Tibial nerve (tissue), 4 donors: ENCODE measurements at regions not wholly inside any gene's neighbourhood (a gene's known extent, or its start where the extent isn't known, plus 50 kb on each side); places are given as distances from the start of the nearest gene placed in this dataset.

Source experiments
- DNase-seq, 2 donors: peaks; one replicate each; pipeline ENCODE4 v3.0.0-alpha.2; 2019; ENCODE audit warnings: low spot score in 2 of 2
- H3K27ac ChIP-seq, 4 donors: fragments of 200-600 bp; sonication (generic) in 3 of 4; one replicate each; pipeline ENCODE4 v1.5.1; 2017 to 2019; ENCODE audit warnings: mild to moderate bottlenecking in 1 of 4
- H3K27me3 ChIP-seq, 2 donors: fragments of 200-600 bp; sonication (generic) in 1 of 2; one replicate each; pipeline versions ENCODE4 v1.5.1 to v1.6.0; 2017 to 2019
- H3K36me3 ChIP-seq, 3 donors: fragments of 200-600 bp; sonication (generic); one replicate each; pipeline ENCODE4 v1.5.1; 2018 to 2019
- H3K4me1 ChIP-seq, 4 donors: fragments of 200-600 bp; sonication (generic) in 3 of 4; one replicate each; pipeline ENCODE4 v1.5.1; 2017 to 2019
- H3K4me3 ChIP-seq, 4 donors: fragments of 200-600 bp; sonication (generic) in 3 of 4; one replicate each; pipeline ENCODE4 v1.5.1; 2017 to 2019; ENCODE audit warnings: mild to moderate bottlenecking in 1 of 4, moderate library complexity in 1 of 4
- H3K9me3 ChIP-seq, 4 donors: fragments of 200-600 bp; sonication (generic) in 3 of 4; one replicate each; pipeline ENCODE4 v1.5.1; 2017 to 2019
- CTCF ChIP-seq, 5 experiments: fragments of 200-600 bp in 3 of 5; fragments of 450-650 bp in 2 of 5; sonication (generic) in 3 of 5; IDR thresholded peaks; one replicate each; pipeline ENCODE4 v1.5.1; 2016 to 2019; ENCODE audit warnings: antibody characterized with exemption in 5 of 5, mild to moderate bottlenecking in 3 of 5, moderate library complexity in 2 of 5
- EP300 ChIP-seq, 2 donors: sonication (generic); formaldehyde crosslinking; IDR thresholded peaks; one replicate each; pipeline ENCODE4 v1.6.1; 2017; ENCODE audit warnings: antibody characterized with exemption in 2 of 2, mild to moderate bottlenecking in 1 of 2
- POLR2A ChIP-seq, 2 donors: fragments of 450-650 bp; IDR thresholded peaks; one replicate each; pipeline ENCODE4 v1.6.1; 2017; ENCODE audit warnings: antibody characterized with exemption in 2 of 2, mild to moderate bottlenecking in 2 of 2, moderate library complexity in 2 of 2
- WGBS, 2 donors: methylation state at CpG; one replicate each; pipeline ENCODE4 v1.1.5; 2018; 5-methylcytosine and 5-hydroxymethylcytosine counted together

GRCh38 chr9:29297592-29297991, 1724.3 kb upstream of the C9orf72 start:
- peaks cover 0 to 8% (median 0%) of the 10 kb centered on the region in 4 donors for H3K9me3 ChIP-seq
- no peak overlapping the region for H3K4me3 ChIP-seq
- no peak overlapping the region for H3K27ac ChIP-seq
- no peaks in the 10 kb centered on the region for H3K36me3 ChIP-seq
- DNase-seq = no peak
- H3K27me3 ChIP-seq = no peaks in the 10 kb centered on the region
- H3K4me1 ChIP-seq = no peaks in the 10 kb centered on the region
- no peak for TF ChIP-seq CTCF (IDR thresholded peaks at IDR 0.05)
- TF ChIP-seq POLR2A (IDR thresholded peaks at IDR 0.05) = no peak
- TF ChIP-seq EP300 (IDR thresholded peaks at IDR 0.05) = no peak
- 53 to 58% methylated on average over 2 of the region's 2 CpGs for WGBS, 2 donors

GRCh38 chr9:29311221-29311620, 1737.9 kb upstream of the C9orf72 start:
- WGBS, 2 donors = 47 to 48% methylated on average over 3 of the region's 3 CpGs
- no peaks in the 10 kb centered on the region for H3K27me3 ChIP-seq
- H3K9me3 ChIP-seq = no peaks in the 10 kb centered on the region
- DNase-seq = no peak
- no peak for TF ChIP-seq CTCF (IDR thresholded peaks at IDR 0.05)
- TF ChIP-seq EP300 (IDR thresholded peaks at IDR 0.05) = no peak
- TF ChIP-seq POLR2A (IDR thresholded peaks at IDR 0.05) = no peak
- H3K4me1 ChIP-seq = no peaks in the 10 kb centered on the region
- no peak overlapping the region for H3K27ac ChIP-seq
- H3K4me3 ChIP-seq = no peak overlapping the region
- no peaks in the 10 kb centered on the region for H3K36me3 ChIP-seq

- Histone ChIP-seq H3K36me3 (no peaks in the 10 kb centered on the region), H3K27me3 (no peaks in the 10 kb centered on the region), H3K4me1 (no peaks in the 10 kb centered on the region), H3K27ac (no peak overlapping the region), H3K9me3 (no peaks in the 10 kb centered on the region), H3K4me3 (no peak overlapping the region)
- DNase-seq = no peak
- no peak for TF ChIP-seq POLR2A (IDR thresholded peaks at IDR 0.05)
- no peak for TF ChIP-seq EP300 (IDR thresholded peaks at IDR 0.05)
- no peak for TF ChIP-seq CTCF (IDR thresholded peaks at IDR 0.05)
- WGBS, 2 donors = 85 to 94% methylated on average over 3 of the region's 3 CpGs
Measured at GRCh38 chr9:29312327-29312726, 1739.0 kb upstream of the C9orf72 start.

- no peak overlapping the region for H3K4me3 ChIP-seq
- 70 to 72% methylated on average over 3 of the region's 3 CpGs for WGBS, 2 donors
- no peak for TF ChIP-seq EP300 (IDR thresholded peaks at IDR 0.05)
- TF ChIP-seq CTCF (IDR thresholded peaks at IDR 0.05) = no peak
- no peak for TF ChIP-seq POLR2A (IDR thresholded peaks at IDR 0.05)
- H3K9me3 ChIP-seq = peaks cover 0 to 9% (median 0%) of the 10 kb centered on the region in 4 donors
- H3K4me1 ChIP-seq = no peaks in the 10 kb centered on the region
- H3K27ac ChIP-seq = no peak overlapping the region
- no peaks in the 10 kb centered on the region for H3K27me3 ChIP-seq
- no peak for DNase-seq
- H3K36me3 ChIP-seq = no peaks in the 10 kb centered on the region
Measured at GRCh38 chr9:29319736-29320513, 1746.6 kb upstream of the C9orf72 start.

GRCh38 chr9:29322240-29322639, 1749.0 kb upstream of the C9orf72 start:
- TF ChIP-seq EP300 (IDR thresholded peaks at IDR 0.05) (no peak), CTCF (IDR thresholded peaks at IDR 0.05) (no peak), POLR2A (IDR thresholded peaks at IDR 0.05) (no peak)
- no peaks in the 10 kb centered on the region for H3K4me1 ChIP-seq
- no peaks in the 10 kb centered on the region for H3K27me3 ChIP-seq
- H3K36me3 ChIP-seq = no peaks in the 10 kb centered on the region
- H3K4me3 ChIP-seq = no peak overlapping the region
- 82 to 86% methylated on average over 2 of the region's 2 CpGs for WGBS, 2 donors
- H3K9me3 ChIP-seq = peaks cover 0 to 9% (median 0%) of the 10 kb centered on the region in 4 donors
- no peak overlapping the region for H3K27ac ChIP-seq
- no peak for DNase-seq
